IPS-15b (cell line): ENCODE measurements at regions not wholly inside any gene's neighbourhood (a gene's known extent, or its start where the extent isn't known, plus 50 kb on each side); places are given as distances from the start of the nearest gene placed in this dataset.
"Not testable (repeated sequence)": the region's sequence is repeated elsewhere in the genome, so short reads cannot be mapped to it uniquely, and the experiment has no call there.

ENCODE experiments used
- H3K27me3 ChIP-seq: one replicate; pipeline ENCODE4 v1.6.1; 2013; ENCODE audit warnings: low read length; ENCODE audit not compliant: control insufficient read depth, insufficient read depth
- H3K36me3 ChIP-seq: one replicate; pipeline ENCODE4 v1.6.1; 2013; ENCODE audit warnings: low read length; ENCODE audit not compliant: control insufficient read depth, insufficient read depth
- H3K4me1 ChIP-seq: one replicate; pipeline ENCODE4 v1.6.1; 2013; ENCODE audit warnings: mild to moderate bottlenecking, low read length; ENCODE audit not compliant: control insufficient read depth, insufficient read depth
- H3K4me3 ChIP-seq: one replicate; pipeline ENCODE4 v1.5.1; 2013; ENCODE audit warnings: low read depth, low read length
- H3K9ac ChIP-seq: one replicate; pipeline ENCODE4 v1.6.1; 2013; ENCODE audit warnings: low read depth, mild to moderate bottlenecking, low read length
- H3K9me3 ChIP-seq: one replicate; pipeline ENCODE4 v1.6.1; 2013; ENCODE audit warnings: mild to moderate bottlenecking, low read length; ENCODE audit not compliant: control insufficient read depth, insufficient read depth

DNA sequence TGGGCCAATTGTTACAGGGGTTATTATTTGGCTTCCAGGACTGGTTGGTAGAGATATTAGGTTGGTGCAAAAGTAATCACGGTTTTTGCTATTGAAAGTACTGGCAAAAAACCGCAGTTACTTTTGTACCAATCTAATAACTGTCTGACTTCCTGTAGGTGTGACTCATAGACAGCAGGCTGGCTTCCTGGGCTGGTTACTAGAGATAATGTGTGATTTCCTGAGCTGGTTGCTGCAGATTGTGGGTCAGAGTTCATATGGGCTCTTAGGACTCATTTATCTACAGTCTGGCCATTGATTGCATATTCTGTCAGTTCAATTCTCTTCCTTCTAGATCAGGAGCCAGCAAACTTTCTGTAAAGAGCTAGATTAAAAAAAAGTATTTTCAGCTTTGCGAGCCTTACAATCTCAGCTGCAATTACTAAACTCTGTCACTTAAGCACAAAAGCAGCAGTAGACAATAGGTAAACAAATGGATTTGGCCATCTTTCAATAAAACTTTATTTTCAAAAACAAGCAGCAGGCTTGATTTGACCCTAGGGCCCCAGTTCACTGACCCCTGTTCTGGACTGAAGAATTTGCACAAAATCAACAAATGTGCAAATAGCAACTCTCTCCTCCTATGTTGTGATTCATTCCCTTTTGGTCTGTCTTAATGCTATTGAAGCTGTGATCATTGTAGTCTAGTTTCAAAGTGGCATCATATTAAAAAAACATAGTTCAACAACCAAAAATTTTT, 50.8 kb upstream of the BOD1L1 start:
- Histone ChIP-seq H3K4me3 (no peak overlapping the region), H3K36me3 (no peaks in the 10 kb centered on the region), H3K9me3 (no peaks in the 10 kb centered on the region), H3K27me3 (no peaks in the 10 kb centered on the region), H3K9ac (no peak overlapping the region), H3K4me1 (no peaks in the 10 kb centered on the region)

DNA sequence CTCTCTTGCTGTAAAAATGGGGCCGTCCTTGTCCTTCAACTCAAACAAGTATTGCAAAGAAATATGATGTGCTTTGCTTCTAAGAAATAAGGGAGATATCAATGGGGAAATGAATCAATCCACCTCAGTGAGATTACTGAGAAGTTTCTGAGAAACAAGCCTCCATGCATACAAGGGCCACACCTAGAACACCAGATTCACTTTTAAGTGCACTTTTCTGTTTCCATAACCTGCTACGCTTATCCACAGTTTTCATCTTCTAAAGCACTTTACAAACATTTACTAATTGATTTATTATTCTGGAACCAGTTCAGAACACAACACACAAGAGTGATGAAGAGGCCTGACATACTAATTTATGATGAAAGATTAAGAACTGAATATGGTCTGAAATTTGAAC, 54.0 kb upstream of the BOD1L1 start:
- Histone ChIP-seq H3K36me3 (no peaks in the 10 kb centered on the region), H3K9me3 (no peaks in the 10 kb centered on the region), H3K9ac (no peak overlapping the region), H3K27me3 (no peaks in the 10 kb centered on the region), H3K4me1 (no peaks in the 10 kb centered on the region), H3K4me3 (no peak overlapping the region)

DNA sequence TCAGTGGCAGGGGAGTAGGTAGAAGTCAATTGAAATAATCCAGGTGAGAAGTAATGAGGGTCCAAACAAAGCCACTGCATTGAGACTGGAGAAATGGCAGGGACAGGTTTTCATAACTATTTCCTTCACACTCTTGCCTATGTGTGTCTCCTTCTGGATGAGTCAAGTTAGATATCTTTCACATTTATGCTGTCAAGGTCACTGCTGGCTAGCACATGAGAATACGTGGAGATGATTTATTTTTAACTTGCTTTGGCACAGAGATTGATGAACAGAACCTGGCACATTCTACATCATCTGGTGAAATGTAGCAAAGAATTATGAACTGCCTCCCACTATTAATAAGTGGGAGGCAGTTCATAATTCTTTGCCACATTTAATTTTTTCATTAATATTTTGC, 66.7 kb upstream of the BOD1L1 start:
- Histone ChIP-seq H3K4me1 (no peaks in the 10 kb centered on the region), H3K27me3 (no peaks in the 10 kb centered on the region), H3K36me3 (no peaks in the 10 kb centered on the region)

DNA sequence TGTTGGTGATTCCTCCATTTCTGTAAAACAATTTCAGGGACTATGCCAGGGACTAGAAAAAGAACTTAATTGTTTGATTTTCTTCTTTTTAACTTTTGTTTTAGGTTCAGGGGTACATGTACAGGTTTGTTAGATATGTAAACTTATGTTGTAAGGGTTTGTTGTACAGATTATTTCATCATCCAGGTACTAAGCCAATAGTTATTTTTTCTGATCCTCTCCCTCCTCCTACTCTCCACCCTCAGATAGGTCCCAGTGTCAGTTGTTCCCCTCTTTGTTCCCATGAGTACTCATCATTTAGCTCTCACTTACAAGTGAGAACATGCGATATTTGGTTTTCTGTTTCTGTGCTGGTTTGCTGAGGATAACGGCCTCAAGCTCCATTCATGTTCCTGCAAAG, 70.8 kb upstream of the BOD1L1 start:
- Histone ChIP-seq H3K4me3 (no peak overlapping the region), H3K27me3 (no peaks in the 10 kb centered on the region), H3K9me3 (no peaks in the 10 kb centered on the region), H3K36me3 (no peaks in the 10 kb centered on the region), H3K4me1 (no peaks in the 10 kb centered on the region), H3K9ac (no peak overlapping the region)

More for the DNA sequence above, 66.7 kb upstream of the BOD1L1 start:
- Histone ChIP-seq H3K9me3 (no peaks in the 10 kb centered on the region), H3K4me3 (no peak overlapping the region), H3K9ac (no peak overlapping the region)

DNA sequence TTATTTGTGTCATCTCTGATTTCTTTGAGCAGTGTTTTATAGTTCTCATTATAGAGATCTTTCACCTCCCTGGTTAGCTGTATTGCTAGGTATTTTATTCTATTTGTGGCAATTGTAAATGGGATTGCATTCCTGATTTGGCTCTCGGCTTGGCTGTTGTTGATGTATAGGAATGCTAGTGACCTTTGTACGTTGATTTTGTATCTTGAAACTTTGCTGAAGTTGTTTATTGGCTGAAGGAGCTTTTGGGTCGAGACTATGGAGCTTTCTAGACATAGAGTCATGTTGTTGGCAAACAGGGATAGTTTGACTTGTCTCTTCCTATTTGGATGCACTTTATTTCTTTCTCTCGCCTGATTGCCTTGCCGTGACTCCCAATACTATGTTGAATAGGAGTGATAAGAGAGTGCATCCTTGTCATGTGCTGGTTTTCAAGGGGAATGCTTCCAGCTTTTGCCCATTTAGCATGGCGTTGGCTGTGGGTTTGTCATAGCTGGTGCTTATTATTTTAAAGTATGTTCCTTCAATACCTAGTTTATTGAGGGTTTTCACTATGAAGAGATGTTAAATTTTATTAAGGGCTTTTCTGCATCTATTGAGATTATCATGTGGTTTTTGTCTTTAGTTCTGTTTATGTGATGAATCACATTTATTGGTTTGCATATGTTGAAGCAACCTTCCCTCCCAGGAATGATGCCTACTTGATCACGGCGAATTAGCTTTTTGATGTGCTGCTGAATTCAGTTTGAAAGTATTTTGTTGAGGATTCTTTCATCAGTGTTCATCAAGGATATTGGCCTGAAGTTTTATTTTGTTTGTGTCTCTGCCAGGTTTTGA, 72.7 kb upstream of the BOD1L1 start:
- H3K9ac ChIP-seq: no peak overlapping the region
- no peaks in the 10 kb centered on the region for H3K9me3 ChIP-seq
- no peaks in the 10 kb centered on the region for H3K36me3 ChIP-seq
- no peaks in the 10 kb centered on the region for H3K4me1 ChIP-seq
- no peak overlapping the region for H3K4me3 ChIP-seq
- no peaks in the 10 kb centered on the region for H3K27me3 ChIP-seq

DNA sequence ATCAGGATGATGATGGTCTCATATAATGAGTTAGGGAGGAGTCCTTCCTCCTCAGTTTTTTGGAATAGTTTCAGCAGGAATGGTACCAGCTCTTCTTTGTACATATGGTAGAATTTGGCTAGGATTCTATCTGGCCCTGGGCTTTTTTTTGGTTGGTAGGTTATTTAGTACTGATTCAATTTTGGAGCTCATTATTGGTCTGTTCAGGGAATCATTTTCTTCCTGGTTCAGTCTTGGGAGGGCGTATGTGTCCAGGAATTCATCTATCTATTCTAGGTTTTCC, 73.3 kb upstream of the BOD1L1 start:
- not testable (repeated sequence) for H3K4me3 ChIP-seq, H3K4me1 ChIP-seq, H3K27me3 ChIP-seq, H3K36me3 ChIP-seq, H3K9me3 ChIP-seq, H3K9ac ChIP-seq

DNA sequence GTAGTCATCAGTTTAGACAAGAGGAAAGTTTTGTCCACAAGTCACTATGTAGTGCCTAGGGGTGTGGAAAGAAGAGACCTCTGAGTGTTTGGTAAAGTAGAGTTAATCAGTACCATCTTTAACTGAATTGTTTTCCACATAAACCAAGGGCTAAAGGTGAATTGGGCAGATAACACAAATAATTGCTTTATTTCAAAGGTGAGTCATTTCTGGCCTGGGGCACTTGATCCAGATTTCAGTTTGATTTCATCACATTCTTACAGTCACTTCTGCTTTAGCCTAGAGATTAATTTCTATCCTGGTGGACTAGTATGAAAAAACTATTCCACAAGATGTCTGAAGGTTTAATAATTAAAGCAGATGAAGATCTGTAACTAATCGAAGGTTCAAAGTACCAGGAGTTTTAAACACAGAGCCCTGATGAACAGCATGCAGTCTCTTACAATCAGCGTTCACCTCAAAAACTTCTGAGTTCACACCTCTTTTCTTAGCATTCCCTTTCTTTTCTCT, 74.5 kb upstream of the BOD1L1 start:
- Histone ChIP-seq H3K9me3 (no peaks in the 10 kb centered on the region), H3K27me3 (no peaks in the 10 kb centered on the region), H3K36me3 (no peaks in the 10 kb centered on the region), H3K9ac (no peak overlapping the region), H3K4me1 (no peaks in the 10 kb centered on the region), H3K4me3 (no peak overlapping the region)

DNA sequence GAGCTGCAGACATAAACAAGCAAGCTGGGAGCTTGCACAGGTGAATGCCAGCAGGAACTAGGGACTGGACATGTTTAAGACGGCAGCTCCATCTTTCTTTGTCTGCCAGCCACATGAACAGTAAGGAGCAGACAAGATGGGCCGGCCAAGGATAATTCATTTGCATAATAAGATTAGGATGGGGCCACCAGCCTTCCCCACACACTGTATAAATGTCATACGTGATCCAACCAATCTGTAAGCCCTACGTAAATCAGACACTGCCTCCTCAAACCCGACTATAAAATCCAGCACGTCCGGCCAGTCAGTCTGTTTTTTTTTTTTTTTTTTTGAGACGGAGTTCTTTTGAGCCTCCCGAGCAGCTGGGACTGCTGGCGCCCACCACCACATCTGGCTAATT, 75.6 kb upstream of the BOD1L1 start:
- Histone ChIP-seq H3K27me3 (no peaks in the 10 kb centered on the region), H3K36me3 (no peaks in the 10 kb centered on the region), H3K9me3 (no peaks in the 10 kb centered on the region), H3K4me1 (no peaks in the 10 kb centered on the region), H3K9ac (no peak overlapping the region), H3K4me3 (no peak overlapping the region)

DNA sequence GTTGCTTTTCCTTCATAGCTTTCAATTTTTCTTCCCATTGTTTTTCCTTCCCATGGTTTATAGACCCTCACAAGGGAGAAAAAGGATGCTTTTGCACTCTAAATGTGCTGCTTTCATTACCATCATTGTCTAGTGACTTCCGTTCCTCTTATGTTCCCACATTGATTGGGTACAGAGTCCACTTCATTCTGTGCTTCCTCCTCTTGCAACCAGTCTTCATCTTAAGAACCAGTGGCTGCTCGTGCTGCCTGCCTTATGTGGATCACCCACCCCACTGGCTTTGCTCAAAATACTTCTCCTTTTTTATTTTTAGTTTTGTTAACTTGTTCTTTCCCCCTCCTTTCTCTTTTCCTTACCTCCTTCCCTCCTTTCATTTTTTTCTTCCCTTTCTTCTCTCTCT, 76.5 kb upstream of the BOD1L1 start:
- Histone ChIP-seq H3K9me3 (no peaks in the 10 kb centered on the region), H3K4me1 (no peaks in the 10 kb centered on the region), H3K36me3 (no peaks in the 10 kb centered on the region), H3K9ac (no peak overlapping the region), H3K4me3 (no peak overlapping the region), H3K27me3 (no peaks in the 10 kb centered on the region)

DNA sequence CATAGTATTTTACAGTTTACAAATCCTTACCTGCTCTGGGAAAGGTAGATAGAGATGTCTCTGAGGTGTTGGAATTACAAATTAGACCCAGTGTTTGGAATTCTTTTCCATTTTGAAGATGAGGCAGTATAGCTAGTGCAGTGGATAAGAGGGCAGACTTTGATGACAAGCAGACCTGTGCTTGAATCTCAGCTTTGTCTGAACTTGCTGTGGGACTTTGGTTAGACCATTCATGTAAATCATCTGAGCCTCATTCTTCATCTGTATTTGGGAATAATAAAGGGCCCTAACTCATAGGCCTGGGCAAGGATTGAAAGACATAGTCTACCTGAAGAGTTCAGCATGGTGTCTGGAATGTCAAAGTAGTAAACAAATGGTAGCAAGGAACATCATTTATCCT, 77.2 kb upstream of the BOD1L1 start:
- Histone ChIP-seq H3K9me3 (no peaks in the 10 kb centered on the region), H3K4me3 (no peak overlapping the region), H3K27me3 (no peaks in the 10 kb centered on the region), H3K4me1 (no peaks in the 10 kb centered on the region), H3K9ac (no peak overlapping the region), H3K36me3 (no peaks in the 10 kb centered on the region)

DNA sequence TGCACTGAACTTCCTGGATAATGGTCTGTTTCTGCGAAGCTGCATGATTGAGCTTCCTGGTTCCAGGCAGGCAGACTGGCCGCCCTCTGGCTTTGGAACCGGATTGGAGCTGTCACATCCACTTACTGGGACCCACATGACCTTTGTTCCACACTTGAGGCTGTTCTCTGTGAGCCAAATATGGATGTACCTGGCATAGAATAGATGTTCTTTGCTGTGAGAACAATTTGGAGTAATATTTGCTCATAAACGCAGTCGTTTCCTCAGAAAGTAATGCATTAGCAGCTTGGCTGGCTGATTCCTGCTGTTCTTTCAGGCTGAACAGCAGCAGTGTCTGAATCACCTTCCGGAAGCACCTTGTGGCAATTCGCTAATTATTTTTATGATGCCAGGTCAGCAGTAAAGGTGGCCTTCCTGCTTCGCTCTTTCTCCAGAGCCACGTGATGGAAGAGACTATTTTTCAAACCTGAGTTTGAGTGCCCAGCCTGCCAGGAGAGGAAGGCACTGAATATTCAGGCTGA, 78.1 kb upstream of the BOD1L1 start:
- no peak overlapping the region for H3K4me3 ChIP-seq
- H3K36me3 ChIP-seq: no peaks in the 10 kb centered on the region
- no peaks in the 10 kb centered on the region for H3K4me1 ChIP-seq
- H3K9me3 ChIP-seq: no peaks in the 10 kb centered on the region
- H3K9ac ChIP-seq: no peak overlapping the region
- no peaks in the 10 kb centered on the region for H3K27me3 ChIP-seq

DNA sequence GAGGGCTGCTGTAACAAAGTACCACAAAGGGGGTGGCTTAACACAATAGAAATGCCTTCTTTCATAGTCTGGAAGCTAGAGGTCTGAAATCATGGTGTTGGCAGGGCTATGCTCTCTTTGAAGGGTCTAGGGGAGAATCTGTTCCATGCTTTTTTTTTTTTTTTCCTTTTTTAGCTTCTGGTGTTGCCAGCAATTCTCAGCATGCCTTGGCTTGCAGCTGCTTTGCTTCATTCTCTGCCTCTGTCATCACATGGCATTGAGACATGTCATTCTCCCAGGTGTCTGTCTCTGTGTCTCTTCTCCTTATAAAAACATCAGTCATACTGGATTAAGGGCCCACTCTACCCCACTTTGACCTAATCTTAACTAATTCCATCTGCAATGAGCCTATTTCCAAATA, 78.6 kb upstream of the BOD1L1 start:
- Histone ChIP-seq H3K27me3 (no peaks in the 10 kb centered on the region), H3K4me1 (no peaks in the 10 kb centered on the region), H3K9ac (no peak overlapping the region), H3K4me3 (no peak overlapping the region), H3K36me3 (no peaks in the 10 kb centered on the region), H3K9me3 (no peaks in the 10 kb centered on the region)
